HL-60 (cell line): ENCODE measurements at regions not wholly inside any gene's neighbourhood (a gene's known extent, or its start where the extent isn't known, plus 50 kb on each side); places are given as distances from the start of the nearest gene placed in this dataset.

Source experiments
- CTCF ChIP-seq: IDR thresholded peaks from one replicate; pipeline ENCODE4 v1.5.1; 2011; ENCODE audit warnings: low read length, control low read depth, inconsistent platforms; ENCODE audit not compliant: insufficient read depth
- GABPA ChIP-seq: IDR thresholded peaks from 2 replicates; pipeline ENCODE4 v1.6.1; 2012; ENCODE audit warnings: low read depth
- POLR2AphosphoS5 ChIP-seq: IDR thresholded peaks from 2 replicates; pipeline ENCODE4 v1.6.1; 2012; ENCODE audit warnings: low read depth
- TF ChIP-seq, protein P1 (sequence below): IDR thresholded peaks from 2 replicates; pipeline ENCODE4 v1.6.1; 2012; ENCODE audit warnings: low read depth; ENCODE audit not compliant: insufficient replicate concordance

DNA sequence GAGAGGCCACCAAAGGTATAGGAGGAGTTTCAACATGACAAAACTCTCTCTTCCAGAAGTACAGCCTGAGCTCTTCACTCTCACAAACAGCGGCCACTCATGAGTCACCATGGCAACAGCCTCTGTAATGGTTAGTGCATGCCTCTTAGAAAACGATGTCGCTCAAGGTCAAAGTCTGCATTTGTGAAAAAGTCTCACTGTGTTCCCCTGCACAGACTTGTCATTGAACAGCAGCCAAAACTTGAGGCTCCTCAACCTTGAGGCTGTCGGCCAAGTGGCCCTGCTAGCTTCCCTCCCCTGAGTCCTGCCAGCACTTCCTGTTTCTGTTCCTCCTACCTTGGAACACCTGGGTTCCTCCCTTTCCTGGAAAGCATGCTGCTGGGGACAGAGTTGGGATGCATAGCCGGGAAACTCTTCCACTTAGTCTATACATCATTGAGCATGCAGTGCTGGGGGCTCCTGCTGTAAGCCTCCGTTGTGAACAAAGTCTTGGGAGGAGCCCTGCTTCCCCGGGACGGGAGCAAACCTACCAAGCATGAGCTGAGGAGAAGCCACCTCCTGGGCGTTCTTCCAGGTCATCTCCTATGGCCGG is 66.6 kb downstream of the ING2 start:
- TF ChIP-seq CTCF: no peak
- TF ChIP-seq POLR2AphosphoS5: 0 out of 2 replicates have a peak, but pooled peaks have one; percentile 34
- TF ChIP-seq, protein P1, sequence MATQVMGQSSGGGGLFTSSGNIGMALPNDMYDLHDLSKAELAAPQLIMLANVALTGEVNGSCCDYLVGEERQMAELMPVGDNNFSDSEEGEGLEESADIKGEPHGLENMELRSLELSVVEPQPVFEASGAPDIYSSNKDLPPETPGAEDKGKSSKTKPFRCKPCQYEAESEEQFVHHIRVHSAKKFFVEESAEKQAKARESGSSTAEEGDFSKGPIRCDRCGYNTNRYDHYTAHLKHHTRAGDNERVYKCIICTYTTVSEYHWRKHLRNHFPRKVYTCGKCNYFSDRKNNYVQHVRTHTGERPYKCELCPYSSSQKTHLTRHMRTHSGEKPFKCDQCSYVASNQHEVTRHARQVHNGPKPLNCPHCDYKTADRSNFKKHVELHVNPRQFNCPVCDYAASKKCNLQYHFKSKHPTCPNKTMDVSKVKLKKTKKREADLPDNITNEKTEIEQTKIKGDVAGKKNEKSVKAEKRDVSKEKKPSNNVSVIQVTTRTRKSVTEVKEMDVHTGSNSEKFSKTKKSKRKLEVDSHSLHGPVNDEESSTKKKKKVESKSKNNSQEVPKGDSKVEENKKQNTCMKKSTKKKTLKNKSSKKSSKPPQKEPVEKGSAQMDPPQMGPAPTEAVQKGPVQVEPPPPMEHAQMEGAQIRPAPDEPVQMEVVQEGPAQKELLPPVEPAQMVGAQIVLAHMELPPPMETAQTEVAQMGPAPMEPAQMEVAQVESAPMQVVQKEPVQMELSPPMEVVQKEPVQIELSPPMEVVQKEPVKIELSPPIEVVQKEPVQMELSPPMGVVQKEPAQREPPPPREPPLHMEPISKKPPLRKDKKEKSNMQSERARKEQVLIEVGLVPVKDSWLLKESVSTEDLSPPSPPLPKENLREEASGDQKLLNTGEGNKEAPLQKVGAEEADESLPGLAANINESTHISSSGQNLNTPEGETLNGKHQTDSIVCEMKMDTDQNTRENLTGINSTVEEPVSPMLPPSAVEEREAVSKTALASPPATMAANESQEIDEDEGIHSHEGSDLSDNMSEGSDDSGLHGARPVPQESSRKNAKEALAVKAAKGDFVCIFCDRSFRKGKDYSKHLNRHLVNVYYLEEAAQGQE: no peak
- TF ChIP-seq GABPA: no peak
